Body of pancreas (tissue), 4 donors: ENCODE measurements at regions not wholly inside any gene's neighbourhood (a gene's known extent, or its start where the extent isn't known, plus 50 kb on each side); places are given as distances from the start of the nearest gene placed in this dataset.

Source experiments
- CTCF ChIP-seq, 7 experiments: fragments of 450-650 bp in 4 of 7; fragments of 200-600 bp in 3 of 7; sonication (generic) in 3 of 7; IDR thresholded peaks; one replicate each; pipeline ENCODE4 v1.5.1; 2016 to 2019; ENCODE audit warnings: antibody characterized with exemption in 7 of 7
- POLR2A ChIP-seq, 3 donors: fragments of 450-650 bp; IDR thresholded peaks; one replicate each; pipeline ENCODE4 v1.6.1; 2016; ENCODE audit warnings: antibody characterized with exemption in 3 of 3, mild to moderate bottlenecking in 2 of 3

- TF ChIP-seq POLR2A (IDR thresholded peaks at IDR 0.05) (no peak), CTCF (IDR thresholded peaks at IDR 0.05) (no peak)
Measured at GRCh38 chr2:104337869-104338268, 516.0 kb upstream of the POU3F3 start.
